Lower lobe of right lung (tissue), 2 donors: ENCODE measurements at regions not wholly inside any gene's neighbourhood (a gene's known extent, or its start where the extent isn't known, plus 50 kb on each side); places are given as distances from the start of the nearest gene placed in this dataset.

Source experiments
- ATAC-seq, 2 donors: fragments of 200-7000 bp; cut with Tn5 transposase; one replicate each; pipeline ENCODE4 v1.9.1; 2020 to 2022; ENCODE audit warnings: mild to moderate bottlenecking in 2 of 2, moderate library complexity in 2 of 2
- DNase-seq: peaks from one replicate; pipeline ENCODE4 v3.0.0-alpha.2; 2020
- H3K27ac ChIP-seq: fragments of 200-600 bp; one replicate; pipeline ENCODE4 v1.8.0; 2022
- H3K27me3 ChIP-seq: fragments of 200-600 bp; one replicate; pipeline ENCODE4 v1.8.0; 2022; ENCODE audit warnings: low read depth
- H3K36me3 ChIP-seq: fragments of 200-600 bp; one replicate; pipeline ENCODE4 v1.8.0; 2022; ENCODE audit warnings: mild to moderate bottlenecking
- H3K4me1 ChIP-seq: fragments of 200-600 bp; one replicate; pipeline ENCODE4 v1.8.0; 2022
- H3K4me3 ChIP-seq: fragments of 200-600 bp; one replicate; pipeline ENCODE4 v1.8.0; 2022; ENCODE audit warnings: mild to moderate bottlenecking
- H3K9me3 ChIP-seq: fragments of 200-600 bp; one replicate; pipeline ENCODE4 v1.8.0; 2022
- CTCF ChIP-seq: fragments of 200-600 bp; IDR thresholded peaks from one replicate; pipeline ENCODE4 v1.8.0; 2022; ENCODE audit warnings: antibody characterized with exemption, mild to moderate bottlenecking
- intact Hi-C: fragments of 100-400 bp; cut with DNase I; formaldehyde crosslinking; loops from one replicate; pipeline ENCODE4 v1.11.0; 2022
- donor health status: DM: no; HTN: yes; CAD: no; lungs with severe emphysema.

GRCh38 chr17:77354670-77355455 lies 214.1 kb downstream of the SEC14L1 start:
- Histone ChIP-seq H3K4me3 (no peak overlapping the region), H3K9me3 (no peaks in the 10 kb centered on the region), H3K27me3 (no peaks in the 10 kb centered on the region), H3K27ac (peak overlapping the region; percentile 8), H3K36me3 (no peaks in the 10 kb centered on the region), H3K4me1 (peaks cover 26% of the 10 kb centered on the region)
- TF ChIP-seq CTCF: no peak
- ATAC-seq (peak in 1 of 2 donors; percentile 9), DNase-seq (no peak)
- intact Hi-C loops: no loop called here

- ATAC-seq (no peak), DNase-seq (no peak)
- intact Hi-C loops: no loop called here
Observed at GRCh38 chr17:77356109-77356689, 215.4 kb downstream of the SEC14L1 start.

GRCh38 chr17:77356690-77357201 lies 216.0 kb downstream of the SEC14L1 start:
- Histone ChIP-seq H3K9me3 (no peaks in the 10 kb centered on the region), H3K4me1 (peaks cover 8% of the 10 kb centered on the region), H3K4me3 (no peak overlapping the region), H3K27ac (no peak overlapping the region), H3K27me3 (no peaks in the 10 kb centered on the region), H3K36me3 (no peaks in the 10 kb centered on the region)
- DNase-seq: no peak
- TF ChIP-seq CTCF: no peak
- ATAC-seq: no peak
- intact Hi-C loops: no loop called here

More at GRCh38 chr17:77356109-77356689, 215.4 kb downstream of the SEC14L1 start:
- H3K27me3 ChIP-seq: no peaks in the 10 kb centered on the region
- no peaks in the 10 kb centered on the region for H3K36me3 ChIP-seq
- H3K27ac ChIP-seq: no peak overlapping the region
- no peak for TF ChIP-seq CTCF
- H3K4me3 ChIP-seq: no peak overlapping the region
- H3K4me1 ChIP-seq: peaks cover 13% of the 10 kb centered on the region
- H3K9me3 ChIP-seq: no peaks in the 10 kb centered on the region

GRCh38 chr17:77358801-77359200 lies 218.0 kb downstream of the SEC14L1 start:
- intact Hi-C loops: no loop called here
- H3K27ac ChIP-seq: no peak overlapping the region

GRCh38 chr17:77359236-77359635 lies 218.5 kb downstream of the SEC14L1 start:
- intact Hi-C loops: no loop called here
- Histone ChIP-seq H3K27me3 (no peaks in the 10 kb centered on the region), H3K36me3 (no peaks in the 10 kb centered on the region), H3K27ac (no peak overlapping the region), H3K4me3 (no peak overlapping the region), H3K4me1 (peaks cover 12% of the 10 kb centered on the region), H3K9me3 (no peaks in the 10 kb centered on the region)
- ATAC-seq (no peak), DNase-seq (no peak)
- no peak for TF ChIP-seq CTCF

More at GRCh38 chr17:77358801-77359200, 218.0 kb downstream of the SEC14L1 start:
- Histone ChIP-seq H3K36me3 (no peaks in the 10 kb centered on the region), H3K4me1 (peaks cover 12% of the 10 kb centered on the region), H3K27me3 (no peaks in the 10 kb centered on the region), H3K4me3 (no peak overlapping the region), H3K9me3 (no peaks in the 10 kb centered on the region)
- ATAC-seq: no peak
- DNase-seq: no peak
- TF ChIP-seq CTCF: no peak
